Panc1 (cell line): ENCODE measurements at regions not wholly inside any gene's neighbourhood (a gene's known extent, or its start where the extent isn't known, plus 50 kb on each side); places are given as distances from the start of the nearest gene placed in this dataset.

Experiments
- ATAC-seq: fragments of 200-7000 bp; cut with Tn5 transposase; 2 replicates; pipeline ENCODE4 v1.9.1; 2020; ENCODE audit warnings: mild to moderate bottlenecking, moderate library complexity
- BruUV-seq: library from RNA; stranded (reverse); fragments of 400-500 nt; replicated peaks from 2 replicates; lab custom pipeline; 2021; lab: Mats Ljungman, UMichigan
- CTCF ChIA-PET: fragments of 300-600 bp; sonication (Branson Sonifier 250); formaldehyde crosslinking; loops from one replicate; lab custom pipeline; 2022; ENCODE audit warnings: antibody characterized with exemption; lab: Charles Lee
- POLR2A ChIA-PET: fragments of 300-600 bp; sonication (Branson Sonifier 250); formaldehyde crosslinking; loops from one replicate; lab custom pipeline; 2022; ENCODE audit warnings: antibody characterized with exemption; lab: Charles Lee
- DNase-seq: peaks from one replicate; pipeline ENCODE4 v3.0.0-alpha.2; 2010; ENCODE audit warnings: low read depth, low spot score
- H3K27ac ChIP-seq: 2 replicates; pipeline ENCODE4 v1.5.1; 2011; ENCODE audit warnings: mild to moderate bottlenecking, low read length, inconsistent platforms
- H3K27me3 ChIP-seq: fragments of 200-500 bp; sonication (Bioruptor generic); 2 replicates; pipeline ENCODE4 v1.6.0; 2014; ENCODE audit warnings: low read length, inconsistent platforms; ENCODE audit not compliant: control insufficient read depth, insufficient read depth
- H3K36me3 ChIP-seq: fragments of 200-500 bp; sonication (Bioruptor generic); 2 replicates; pipeline ENCODE4 v1.5.1; 2014; ENCODE audit warnings: inconsistent platforms, mild to moderate bottlenecking, low read length, moderate library complexity; ENCODE audit not compliant: control insufficient read depth, insufficient read depth
- H3K4me1 ChIP-seq: 2 replicates; pipeline ENCODE4 v1.5.1; 2011; ENCODE audit warnings: inconsistent platforms, mild to moderate bottlenecking, low read length, moderate library complexity; ENCODE audit not compliant: control insufficient read depth, insufficient read depth
- H3K4me3 ChIP-seq, 2 experiments: 2 replicates each; pipeline ENCODE4 v1.5.1; 2011 to 2012; ENCODE audit warnings: low read depth in 2 of 2, low read length in 2 of 2, mild to moderate bottlenecking in 2 of 2, inconsistent platforms in 1 of 2, moderate library complexity in 1 of 2
- H3K9me3 ChIP-seq: fragments of 200-500 bp; sonication (Bioruptor generic); 2 replicates; pipeline ENCODE4 v1.5.1; 2014; ENCODE audit warnings: low read depth, mild to moderate bottlenecking, inconsistent platforms, low read length, moderate library complexity; ENCODE audit not compliant: control insufficient read depth, insufficient read depth
- CTCF ChIP-seq: fragments of 450-650 bp; IDR thresholded peaks from 2 replicates; pipeline ENCODE4 v1.5.1; 2017; ENCODE audit warnings: mild to moderate bottlenecking
- POLR2AphosphoS5 ChIP-seq: IDR thresholded peaks from 2 replicates; pipeline ENCODE4 v1.6.1; 2012; ENCODE audit warnings: mild to moderate bottlenecking, low read depth, low read length, moderate library complexity
- REST ChIP-seq, 2 experiments: IDR thresholded peaks; 2 replicates each; pipeline ENCODE4 v1.6.1; 2011 to 2012; ENCODE audit warnings: low read depth in 2 of 2, control low read depth in 1 of 2, low read length in 1 of 2, mild to moderate bottlenecking in 1 of 2, moderate library complexity in 1 of 2; ENCODE audit not compliant: insufficient read depth in 1 of 2
- SIN3A ChIP-seq: IDR thresholded peaks from 2 replicates; pipeline ENCODE4 v1.6.1; 2012; ENCODE audit warnings: low read depth, mild to moderate bottlenecking, low read length, moderate library complexity, borderline replicate concordance; ENCODE audit not compliant: insufficient read depth
- TCF7L2 ChIP-seq: IDR thresholded peaks from 2 replicates; pipeline ENCODE4 v1.6.1; 2011; ENCODE audit warnings: mild to moderate bottlenecking, low read depth, low read length, inconsistent platforms
- in situ Hi-C: cut with HindIII; loops from 2 replicates; pipeline ENCODE4 v1.10.0; 2016; ENCODE audit warnings: low sequenced_read_pairs, low pct_unique_long_range_greater_than_20kb
- intact Hi-C: fragments of 100-400 bp; cut with micrococcal nuclease; formaldehyde crosslinking; loops from one replicate; pipeline ENCODE4 v1.10.0; 2022; ENCODE audit not compliant: unreplicated experiment

GRCh38 chr18:22271030-22271429 lies 101.6 kb downstream of the GATA6 start:
- CTCF ChIA-PET = no interaction called here
- no peaks in the 10 kb centered on the region for H3K4me1 ChIP-seq
- in situ Hi-C loops = no loop called here

GRCh38 chr18:22268641-22269128 lies 99.3 kb downstream of the GATA6 start:
- POLR2A ChIA-PET = no interaction called here
- intact Hi-C loops = no loop called here
- DNase-seq = no peak
- H3K27me3 ChIP-seq = no peaks in the 10 kb centered on the region
- ATAC-seq = no peak
- in situ Hi-C loops = no loop called here
- CTCF ChIA-PET = no interaction called here
- H3K9me3 ChIP-seq = no peaks in the 10 kb centered on the region
- no peaks in the 10 kb centered on the region for H3K36me3 ChIP-seq
- BruUV-seq = no TSS peak
- H3K4me1 ChIP-seq = no peaks in the 10 kb centered on the region
- H3K27ac ChIP-seq = no peak overlapping the region
- no peak for TF ChIP-seq POLR2AphosphoS5
- TF ChIP-seq TCF7L2 = no peak
- no peak for TF ChIP-seq REST (IDR thresholded peaks at IDR 0.05; ENCODE audit: insufficient read depth in 1 of 2, low read depth in 2 of 2, low read length in 1 of 2)
- TF ChIP-seq SIN3A = no peak
- no peak for TF ChIP-seq CTCF
- no peak overlapping the region for H3K4me3 ChIP-seq

More at GRCh38 chr18:22271030-22271429, 101.6 kb downstream of the GATA6 start:
- no peak for DNase-seq
- H3K27me3 ChIP-seq = no peaks in the 10 kb centered on the region
- no TSS peak for BruUV-seq
- POLR2A ChIA-PET = no interaction called here
- H3K36me3 ChIP-seq = no peaks in the 10 kb centered on the region
- no peaks in the 10 kb centered on the region for H3K9me3 ChIP-seq
- ATAC-seq = no peak
- H3K4me3 ChIP-seq = no peak overlapping the region
- TF ChIP-seq TCF7L2 (no peak), POLR2AphosphoS5 (no peak)
- intact Hi-C loops = no loop called here
- H3K27ac ChIP-seq = no peak overlapping the region

GRCh38 chr18:22267697-22268096 lies 98.3 kb downstream of the GATA6 start:
- intact Hi-C loops = no loop called here
- ATAC-seq = no peak
- no peak overlapping the region for H3K27ac ChIP-seq
- TF ChIP-seq TCF7L2 (no peak), SIN3A (no peak), CTCF (no peak), REST (IDR thresholded peaks at IDR 0.05; ENCODE audit: insufficient read depth in 1 of 2, low read depth in 2 of 2, low read length in 1 of 2) (no peak), POLR2AphosphoS5 (no peak)
- H3K36me3 ChIP-seq = no peaks in the 10 kb centered on the region
- no peaks in the 10 kb centered on the region for H3K27me3 ChIP-seq
- ChIA-PET POLR2A (no interaction called here), CTCF (no interaction called here)
- no TSS peak for BruUV-seq
- in situ Hi-C loops = no loop called here
- no peak overlapping the region for H3K4me3 ChIP-seq
- no peak for DNase-seq
- no peaks in the 10 kb centered on the region for H3K4me1 ChIP-seq
- no peaks in the 10 kb centered on the region for H3K9me3 ChIP-seq
